Ovary (tissue), 7 donors: ENCODE measurements at regions not wholly inside any gene's neighbourhood (a gene's known extent, or its start where the extent isn't known, plus 50 kb on each side); places are given as distances from the start of the nearest gene placed in this dataset.

Experiments used
- DNase-seq, 5 donors: peaks; one replicate each; pipeline ENCODE4 v3.0.0-alpha.2; 2019 to 2020
- H3K27ac ChIP-seq, 2 donors: fragments of 200-600 bp; one replicate each; pipeline versions ENCODE4 v1.5.1 to v1.8.0; 2019 to 2022
- H3K27me3 ChIP-seq: fragments of 200-600 bp; one replicate; pipeline ENCODE4 v1.8.0; 2022
- H3K36me3 ChIP-seq: fragments of 200-600 bp; sonication (generic); one replicate; pipeline ENCODE4 v1.5.1; 2019
- H3K4me1 ChIP-seq: one replicate; pipeline ENCODE4 v1.8.1; 2013; ENCODE audit warnings: mild to moderate bottlenecking, moderate library complexity; ENCODE audit not compliant: insufficient read depth
- H3K4me3 ChIP-seq: fragments of 200-600 bp; sonication (generic); one replicate; pipeline ENCODE4 v1.5.1; 2017
- H3K9me3 ChIP-seq, 2 donors: fragments of 200-600 bp in 1 of 2; sonication (generic) in 1 of 2; one replicate each; pipeline versions ENCODE4 v1.5.1 to v1.8.1; 2013 to 2019; ENCODE audit warnings: mild to moderate bottlenecking in 1 of 2, moderate library complexity in 1 of 2
- CTCF ChIP-seq, 3 donors: fragments of 450-650 bp in 2 of 3; fragments of 200-600 bp in 1 of 3; IDR thresholded peaks; one replicate each; pipeline versions ENCODE4 v1.5.1 to v1.8.0; 2016 to 2022; ENCODE audit warnings: antibody characterized with exemption in 3 of 3, mild to moderate bottlenecking in 1 of 3
- EP300 ChIP-seq: sonication (generic); formaldehyde crosslinking; IDR thresholded peaks from one replicate; pipeline ENCODE4 v1.6.1; 2017; ENCODE audit warnings: antibody characterized with exemption
- POLR2A ChIP-seq: fragments of 450-650 bp; IDR thresholded peaks from one replicate; pipeline ENCODE4 v1.6.1; 2017; ENCODE audit warnings: antibody characterized with exemption, mild to moderate bottlenecking, moderate library complexity
- WGBS, 3 donors: extraction: QIAGEN DNeasy Blood & Tissue Kit in 1 of 3; methylation state at CpG; one replicate each; pipeline versions ENCODE4 v1.1.5 to v1.1.7; 2013 to 2017; 5-methylcytosine and 5-hydroxymethylcytosine counted together
- intact Hi-C, 4 donors: fragments of 100-400 bp; cut with DNase I; formaldehyde crosslinking; loops; one replicate each; pipeline versions ENCODE4 v1.11.0 to v1.15.1; 2022 to 2023
- donor health status: DM: no; HTN: no; CAD: no; lungs with moderate emphysema.
- donor health status: DM: no; HTN: no; CAD: no.
- donor health status: Bipolar disorder and iron deficiency.
- donor health status: DM: no; HTN: no; CAD: no.
- donor health status: DM: yes; HTN: yes; CAD: no.

- intact Hi-C loops, result no loop called here
- Histone ChIP-seq H3K4me1 (no peaks in the 10 kb centered on the region), H3K9me3 (no peaks in the 10 kb centered on the region), H3K4me3 (no peak overlapping the region), H3K27me3 (no peaks in the 10 kb centered on the region), H3K36me3 (no peaks in the 10 kb centered on the region), H3K27ac (no peak overlapping the region)
- DNase-seq, result no peak
- no peak for TF ChIP-seq EP300
- no peak for TF ChIP-seq CTCF (IDR thresholded peaks at IDR 0.05)
- TF ChIP-seq POLR2A, result no peak
These were observed 411.9 kb upstream of the ZP4 start for GRCh38 chr1:238302646-238303045.

GRCh38 chr1:238296371-238296770, 405.6 kb upstream of the ZP4 start:
- H3K27ac ChIP-seq, result no peak overlapping the region
- 83 to 87% (median 85%) methylated on average over 7 of the region's 7 CpGs for WGBS, 3 donors
- H3K4me3 ChIP-seq, result no peak overlapping the region
- no peak for DNase-seq
- H3K9me3 ChIP-seq, result no peaks in the 10 kb centered on the region
- intact Hi-C loops, result no loop called here
- H3K36me3 ChIP-seq, result no peaks in the 10 kb centered on the region
- H3K27me3 ChIP-seq, result no peaks in the 10 kb centered on the region
- no peaks in the 10 kb centered on the region for H3K4me1 ChIP-seq
- no peak for TF ChIP-seq CTCF (IDR thresholded peaks at IDR 0.05)
- no peak for TF ChIP-seq EP300
- no peak for TF ChIP-seq POLR2A

DNA sequence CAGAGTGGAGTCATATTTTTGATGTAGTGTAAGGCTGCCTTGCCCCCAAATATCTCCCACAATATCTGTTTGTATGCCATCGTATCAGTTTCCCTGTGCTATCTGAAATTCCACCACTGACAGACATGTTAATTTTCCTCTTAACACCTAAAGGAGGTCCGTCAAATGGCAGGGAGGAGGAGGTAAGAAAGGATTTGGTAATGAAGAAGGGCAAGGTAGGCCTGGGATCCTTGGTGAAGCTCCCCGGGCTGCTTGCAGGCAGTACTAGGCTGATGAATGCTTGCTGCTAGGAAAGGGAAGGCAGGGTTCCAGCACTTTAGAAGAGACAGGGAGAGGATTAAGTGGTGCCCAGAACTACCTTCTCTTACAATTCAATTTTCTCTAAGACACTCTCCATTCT, 402.4 kb upstream of the ZP4 start:
- WGBS, 3 donors, result 85 to 92% (median 90%) methylated on average over 3 of the region's 3 CpGs
- H3K36me3 ChIP-seq, result no peaks in the 10 kb centered on the region
- H3K27me3 ChIP-seq, result no peaks in the 10 kb centered on the region
- no peak overlapping the region for H3K4me3 ChIP-seq
- no peak for TF ChIP-seq CTCF (IDR thresholded peaks at IDR 0.05)
- TF ChIP-seq EP300, result no peak
- no peak for TF ChIP-seq POLR2A
- no peaks in the 10 kb centered on the region for H3K4me1 ChIP-seq
- H3K9me3 ChIP-seq, result no peaks in the 10 kb centered on the region
- intact Hi-C loops, result no loop called here
- no peak overlapping the region for H3K27ac ChIP-seq
- no peak for DNase-seq

GRCh38 chr1:238281418-238281817, 390.7 kb upstream of the ZP4 start:
- intact Hi-C loops, result no loop called here
- H3K4me1 ChIP-seq, result no peaks in the 10 kb centered on the region
- 79 to 92% (median 82%) methylated on average over 1 of the region's 1 CpG for WGBS, 3 donors
- H3K4me3 ChIP-seq, result no peak overlapping the region
- no peaks in the 10 kb centered on the region for H3K27me3 ChIP-seq
- H3K27ac ChIP-seq, result no peak overlapping the region
- no peaks in the 10 kb centered on the region for H3K36me3 ChIP-seq
- TF ChIP-seq EP300 (no peak), POLR2A (no peak), CTCF (IDR thresholded peaks at IDR 0.05) (no peak)
- no peaks in the 10 kb centered on the region for H3K9me3 ChIP-seq
- DNase-seq, result no peak
